ENCODE measurements at regions not wholly inside any gene's neighbourhood (a gene's known extent, or its start where the extent isn't known, plus 50 kb on each side); places are given as distances from the start of the nearest gene placed in this dataset.

GRCh38 chr4:31949045-31949444, 1228.9 kb downstream of the PCDH7 start:
- WGBS, 2 experiments (ENCODE audit: insufficient coverage in 2 of 2), result 90 to 91% methylated on average over 3 to 4 of the region's 5 CpGs
- no peak overlapping the region for H3K4me3 ChIP-seq (ENCODE audit: extremely low read depth, insufficient read depth, low read length, poor library complexity, severe bottlenecking)
- no peaks in the 10 kb centered on the region for H3K4me1 ChIP-seq (ENCODE audit: control insufficient read depth, insufficient read depth, low read length, poor library complexity, severe bottlenecking)
- no peak overlapping the region for H3K27ac ChIP-seq (ENCODE audit: low read depth, low read length, severe bottlenecking)
- no peaks in the 10 kb centered on the region for H3K9me3 ChIP-seq (ENCODE audit: control insufficient read depth, low read length)
- no peaks in the 10 kb centered on the region for H3K36me3 ChIP-seq (ENCODE audit: control insufficient read depth, insufficient read depth, low read length)

DNA sequence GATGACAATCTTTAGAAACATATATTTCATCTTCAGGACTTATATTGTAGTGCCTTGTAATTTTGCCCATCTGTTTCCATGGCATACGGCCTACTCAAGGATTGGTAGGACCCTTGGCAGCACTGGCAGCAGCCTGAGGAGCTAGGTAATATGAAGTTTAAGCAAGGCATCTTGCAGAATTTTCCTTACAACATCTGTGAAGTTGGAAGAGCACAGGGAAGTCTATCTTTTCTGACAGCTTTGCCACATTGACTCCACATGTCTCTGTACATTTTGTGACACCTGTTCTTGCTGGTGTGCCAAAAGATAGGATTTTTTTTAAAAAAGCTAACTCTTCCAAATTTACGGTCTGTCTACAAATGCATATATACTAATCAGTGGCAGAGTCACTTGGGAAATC, 1235.2 kb downstream of the PCDH7 start:
- no peak overlapping the region for H3K4me3 ChIP-seq (ENCODE audit: extremely low read depth, insufficient read depth, low read length, poor library complexity, severe bottlenecking)
- 100% methylated on average over 1 of the region's 2 CpGs; no CpG with 5 or more reads in 1 of the 2 experiments for WGBS, 2 experiments (ENCODE audit: insufficient coverage in 2 of 2)
- no peaks in the 10 kb centered on the region for H3K9me3 ChIP-seq (ENCODE audit: control insufficient read depth, low read length)
- H3K27ac ChIP-seq (ENCODE audit: low read depth, low read length, severe bottlenecking), result no peak overlapping the region
- no peaks in the 10 kb centered on the region for H3K36me3 ChIP-seq (ENCODE audit: control insufficient read depth, insufficient read depth, low read length)
- no peaks in the 10 kb centered on the region for H3K4me1 ChIP-seq (ENCODE audit: control insufficient read depth, insufficient read depth, low read length, poor library complexity, severe bottlenecking)

DNA sequence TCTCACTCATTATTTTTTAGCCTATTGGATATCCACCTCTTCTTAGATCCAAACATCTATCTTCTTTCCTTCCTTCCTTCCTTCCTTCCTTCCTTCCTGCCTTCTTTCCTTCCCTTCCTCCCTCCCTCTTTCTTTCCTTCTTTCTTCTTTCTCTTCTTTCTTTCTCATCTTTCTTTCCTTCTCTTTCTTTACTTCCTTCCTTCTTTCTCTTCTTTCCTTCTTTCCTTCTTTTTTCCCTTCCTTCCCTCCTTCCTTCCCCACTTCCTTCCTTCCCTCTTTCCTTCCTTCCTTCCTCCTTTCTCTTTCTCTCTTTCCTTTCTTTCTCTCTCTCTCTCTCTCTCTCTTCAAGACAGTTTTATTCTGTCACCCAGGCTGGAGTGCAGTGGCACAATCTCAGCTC, 1239.8 kb downstream of the PCDH7 start:
- Histone ChIP-seq H3K9me3 (ENCODE audit: control insufficient read depth, low read length) (no peaks in the 10 kb centered on the region), H3K36me3 (ENCODE audit: control insufficient read depth, insufficient read depth, low read length) (no peaks in the 10 kb centered on the region), H3K27ac (ENCODE audit: low read depth, low read length, severe bottlenecking) (no peak overlapping the region), H3K4me1 (ENCODE audit: control insufficient read depth, insufficient read depth, low read length, poor library complexity, severe bottlenecking) (no peaks in the 10 kb centered on the region), H3K4me3 (ENCODE audit: extremely low read depth, insufficient read depth, low read length, poor library complexity, severe bottlenecking) (no peak overlapping the region)

- H3K9me3 ChIP-seq (ENCODE audit: control insufficient read depth, low read length), result no peaks in the 10 kb centered on the region
- H3K36me3 ChIP-seq (ENCODE audit: control insufficient read depth, insufficient read depth, low read length), result no peaks in the 10 kb centered on the region
- H3K4me1 ChIP-seq (ENCODE audit: control insufficient read depth, insufficient read depth, low read length, poor library complexity, severe bottlenecking), result no peaks in the 10 kb centered on the region
- H3K27ac ChIP-seq (ENCODE audit: low read depth, low read length, severe bottlenecking), result no peak overlapping the region
- WGBS, 2 experiments (ENCODE audit: insufficient coverage in 2 of 2), result 60 to 93% methylated on average over 1 to 2 of the region's 3 CpGs
- H3K4me3 ChIP-seq (ENCODE audit: extremely low read depth, insufficient read depth, low read length, poor library complexity, severe bottlenecking), result no peak overlapping the region
Measured at GRCh38 chr4:31964685-31965084, 1244.5 kb downstream of the PCDH7 start.

GRCh38 chr4:31968842-31969241, 1248.7 kb downstream of the PCDH7 start:
- Histone ChIP-seq H3K27ac (ENCODE audit: low read depth, low read length, severe bottlenecking) (no peak overlapping the region), H3K4me3 (ENCODE audit: extremely low read depth, insufficient read depth, low read length, poor library complexity, severe bottlenecking) (no peak overlapping the region), H3K4me1 (ENCODE audit: control insufficient read depth, insufficient read depth, low read length, poor library complexity, severe bottlenecking) (no peaks in the 10 kb centered on the region), H3K36me3 (ENCODE audit: control insufficient read depth, insufficient read depth, low read length) (no peaks in the 10 kb centered on the region), H3K9me3 (ENCODE audit: control insufficient read depth, low read length) (no peaks in the 10 kb centered on the region)
- WGBS, 2 experiments (ENCODE audit: insufficient coverage in 2 of 2), result 86% methylated on average over 1 of the region's 2 CpGs; no CpG with 5 or more reads in 1 of the 2 experiments

DNA sequence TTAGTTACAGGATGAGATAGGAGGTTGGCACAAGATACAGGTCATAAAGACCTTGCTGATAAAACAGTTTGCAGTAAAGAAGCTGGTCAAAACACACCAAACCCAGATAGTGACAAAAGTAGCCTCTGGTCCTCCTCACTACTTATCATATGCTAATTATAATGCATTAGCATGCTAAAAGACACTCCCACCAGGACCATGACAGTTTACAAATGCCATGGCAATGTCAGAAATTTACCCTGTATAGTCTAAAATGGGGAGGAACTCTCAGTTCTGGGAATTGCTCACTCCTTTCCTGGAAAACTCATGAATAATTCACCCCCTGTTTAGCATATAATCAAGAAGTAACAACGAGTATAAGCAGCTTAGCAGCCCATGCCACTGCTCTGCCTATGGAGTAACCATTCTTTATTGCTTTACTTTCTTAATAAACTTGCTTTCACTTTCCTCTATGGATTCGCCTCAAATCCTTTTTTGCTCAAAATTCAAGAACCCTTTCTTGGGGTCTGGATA, 1254.4 kb downstream of the PCDH7 start:
- H3K27ac ChIP-seq (ENCODE audit: low read depth, low read length, severe bottlenecking), result no peak overlapping the region
- no peak overlapping the region for H3K4me3 ChIP-seq (ENCODE audit: extremely low read depth, insufficient read depth, low read length, poor library complexity, severe bottlenecking)
- H3K9me3 ChIP-seq (ENCODE audit: control insufficient read depth, low read length), result no peaks in the 10 kb centered on the region
- 86 to 100% methylated on average over 1 of the region's 2 CpGs for WGBS, 2 experiments (ENCODE audit: insufficient coverage in 2 of 2)
- no peaks in the 10 kb centered on the region for H3K36me3 ChIP-seq (ENCODE audit: control insufficient read depth, insufficient read depth, low read length)
- no peaks in the 10 kb centered on the region for H3K4me1 ChIP-seq (ENCODE audit: control insufficient read depth, insufficient read depth, low read length, poor library complexity, severe bottlenecking)

DNA sequence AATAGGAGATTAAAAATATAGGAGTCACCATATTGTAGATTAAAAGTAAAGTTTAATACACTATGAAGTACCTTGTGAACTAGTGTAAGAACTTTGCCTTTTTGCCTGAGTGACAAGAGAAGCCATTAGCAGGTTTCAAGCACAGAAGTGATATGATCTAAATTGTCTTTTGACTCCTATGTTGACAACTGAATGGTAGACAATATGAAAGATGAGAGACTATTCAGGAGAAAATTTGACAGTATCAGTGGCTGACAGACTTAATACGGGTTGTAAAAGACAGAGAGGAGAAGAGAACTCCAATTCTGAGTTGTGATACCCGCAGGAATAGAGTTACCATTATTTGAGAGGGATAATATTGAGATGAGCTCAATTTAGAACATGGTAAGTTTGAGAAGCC, 1259.8 kb downstream of the PCDH7 start:
- Histone ChIP-seq H3K4me1 (ENCODE audit: control insufficient read depth, insufficient read depth, low read length, poor library complexity, severe bottlenecking) (no peaks in the 10 kb centered on the region), H3K36me3 (ENCODE audit: control insufficient read depth, insufficient read depth, low read length) (no peaks in the 10 kb centered on the region), H3K27ac (ENCODE audit: low read depth, low read length, severe bottlenecking) (no peak overlapping the region), H3K9me3 (ENCODE audit: control insufficient read depth, low read length) (no peaks in the 10 kb centered on the region), H3K4me3 (ENCODE audit: extremely low read depth, insufficient read depth, low read length, poor library complexity, severe bottlenecking) (no peak overlapping the region)
- 67 to 96% methylated on average over 1 to 2 of the region's 2 CpGs for WGBS, 2 experiments (ENCODE audit: insufficient coverage in 2 of 2)

GRCh38 chr4:31983246-31983645, 1263.1 kb downstream of the PCDH7 start:
- no CpG with 5 or more reads among the region's 1 CpG for WGBS, 2 experiments (ENCODE audit: insufficient coverage in 2 of 2)
- Histone ChIP-seq H3K27ac (ENCODE audit: low read depth, low read length, severe bottlenecking) (no peak overlapping the region), H3K4me1 (ENCODE audit: control insufficient read depth, insufficient read depth, low read length, poor library complexity, severe bottlenecking) (no peaks in the 10 kb centered on the region), H3K4me3 (ENCODE audit: extremely low read depth, insufficient read depth, low read length, poor library complexity, severe bottlenecking) (no peak overlapping the region), H3K36me3 (ENCODE audit: control insufficient read depth, insufficient read depth, low read length) (no peaks in the 10 kb centered on the region), H3K9me3 (ENCODE audit: control insufficient read depth, low read length) (no peaks in the 10 kb centered on the region)

DNA sequence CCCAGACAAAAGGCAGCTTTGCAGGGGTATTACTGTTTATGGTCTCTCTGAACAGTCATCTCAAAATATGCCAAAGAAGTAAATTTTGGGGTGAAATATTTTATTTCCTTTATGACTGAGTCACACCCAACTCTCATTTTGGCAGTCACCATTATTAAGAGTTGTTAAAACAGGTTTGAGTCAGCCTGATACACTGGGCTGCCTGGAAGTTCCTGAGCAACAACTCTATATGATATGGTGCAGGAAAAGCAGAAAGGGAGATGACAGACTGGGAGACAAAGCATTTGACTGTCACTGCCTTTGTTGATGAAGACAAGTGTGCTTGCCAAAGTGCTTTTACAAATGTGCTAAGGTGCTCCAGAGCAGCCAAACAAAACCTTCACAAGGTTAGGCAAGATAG, 1263.5 kb downstream of the PCDH7 start:
- Histone ChIP-seq H3K27ac (ENCODE audit: low read depth, low read length, severe bottlenecking) (no peak overlapping the region), H3K4me3 (ENCODE audit: extremely low read depth, insufficient read depth, low read length, poor library complexity, severe bottlenecking) (no peak overlapping the region), H3K4me1 (ENCODE audit: control insufficient read depth, insufficient read depth, low read length, poor library complexity, severe bottlenecking) (no peaks in the 10 kb centered on the region), H3K36me3 (ENCODE audit: control insufficient read depth, insufficient read depth, low read length) (no peaks in the 10 kb centered on the region), H3K9me3 (ENCODE audit: control insufficient read depth, low read length) (no peaks in the 10 kb centered on the region)

- H3K4me3 ChIP-seq (ENCODE audit: extremely low read depth, insufficient read depth, low read length, poor library complexity, severe bottlenecking), result no peak overlapping the region
- H3K27ac ChIP-seq (ENCODE audit: low read depth, low read length, severe bottlenecking), result no peak overlapping the region
- H3K4me1 ChIP-seq (ENCODE audit: control insufficient read depth, insufficient read depth, low read length, poor library complexity, severe bottlenecking), result no peaks in the 10 kb centered on the region
- no peaks in the 10 kb centered on the region for H3K36me3 ChIP-seq (ENCODE audit: control insufficient read depth, insufficient read depth, low read length)
- WGBS, 2 experiments (ENCODE audit: insufficient coverage in 2 of 2), result 100% methylated on average over 1 of the region's 2 CpGs; no CpG with 5 or more reads in 1 of the 2 experiments
- no peaks in the 10 kb centered on the region for H3K9me3 ChIP-seq (ENCODE audit: control insufficient read depth, low read length)
Measured at GRCh38 chr4:31984872-31985271, 1264.7 kb downstream of the PCDH7 start.

GRCh38 chr4:31995943-31996901, 1276.1 kb downstream of the PCDH7 start:
- Histone ChIP-seq H3K9me3 (ENCODE audit: control insufficient read depth, low read length) (no peaks in the 10 kb centered on the region), H3K4me3 (ENCODE audit: extremely low read depth, insufficient read depth, low read length, poor library complexity, severe bottlenecking) (no peak overlapping the region), H3K4me1 (ENCODE audit: control insufficient read depth, insufficient read depth, low read length, poor library complexity, severe bottlenecking) (peaks cover 4% of the 10 kb centered on the region), H3K27ac (ENCODE audit: low read depth, low read length, severe bottlenecking) (no peak overlapping the region), H3K36me3 (ENCODE audit: control insufficient read depth, insufficient read depth, low read length) (no peaks in the 10 kb centered on the region)
- 88 to 96% methylated on average over 29 to 38 of the region's 55 CpGs for WGBS, 2 experiments (ENCODE audit: insufficient coverage in 2 of 2)

Measured in mesodermal cell (in vitro differentiated cells).